ENCODE measurements at regions not wholly inside any gene's neighbourhood (a gene's known extent, or its start where the extent isn't known, plus 50 kb on each side); places are given as distances from the start of the nearest gene placed in this dataset.
A peak's percentile ranks its signal among the peaks of the same experiment; 100 is the strongest.

DNA sequence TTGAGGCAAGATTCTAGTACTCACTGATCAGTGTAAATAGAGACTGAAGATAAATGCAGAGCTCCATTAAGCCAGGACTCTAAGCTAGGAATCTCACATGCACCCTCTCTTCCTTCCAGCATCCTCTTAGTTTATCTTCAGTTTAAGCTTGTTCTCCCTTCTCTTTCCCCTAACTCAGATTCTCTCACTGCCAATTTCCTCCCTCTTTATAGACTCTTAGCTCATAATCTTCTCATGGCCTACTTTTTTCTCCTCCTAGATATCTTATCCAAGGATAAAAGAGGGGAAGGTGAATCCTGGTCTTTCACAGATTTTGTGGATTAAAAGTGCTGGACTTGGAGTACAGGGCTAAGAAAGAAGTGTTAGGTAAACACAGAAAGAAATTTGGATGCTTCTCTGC, 108.9 kb upstream of the TENM3 start:
- H3K9me3 ChIP-seq (ENCODE audit: insufficient read depth, low read length) = no peaks in the 10 kb centered on the region
- no peaks in the 10 kb centered on the region for H3K4me1 ChIP-seq (ENCODE audit: insufficient read depth, insufficient read length)
- DNase-seq (ENCODE audit: low read depth, low spot score) = no peak
- H3K9ac ChIP-seq (ENCODE audit: insufficient read length, low read depth) = no peak overlapping the region
- TF ChIP-seq SUZ12 (IDR thresholded peaks at IDR 0.05; ENCODE audit: extremely low read depth, insufficient read depth, insufficient read length) = no peak
- no peak for TF ChIP-seq ZNF274 (IDR thresholded peaks at IDR 0.05; ENCODE audit: low read depth, low read length)
- no peak for TF ChIP-seq YY1 (IDR thresholded peaks at IDR 0.05; ENCODE audit: insufficient read depth, insufficient read length)
- no peaks in the 10 kb centered on the region for H3K36me3 ChIP-seq (ENCODE audit: insufficient read depth, insufficient read length, low read length)
- H3K27me3 ChIP-seq (ENCODE audit: insufficient read depth, insufficient read length) = no peaks in the 10 kb centered on the region
- H3K4me3 ChIP-seq (ENCODE audit: insufficient read length, low read depth) = no peak overlapping the region

DNA sequence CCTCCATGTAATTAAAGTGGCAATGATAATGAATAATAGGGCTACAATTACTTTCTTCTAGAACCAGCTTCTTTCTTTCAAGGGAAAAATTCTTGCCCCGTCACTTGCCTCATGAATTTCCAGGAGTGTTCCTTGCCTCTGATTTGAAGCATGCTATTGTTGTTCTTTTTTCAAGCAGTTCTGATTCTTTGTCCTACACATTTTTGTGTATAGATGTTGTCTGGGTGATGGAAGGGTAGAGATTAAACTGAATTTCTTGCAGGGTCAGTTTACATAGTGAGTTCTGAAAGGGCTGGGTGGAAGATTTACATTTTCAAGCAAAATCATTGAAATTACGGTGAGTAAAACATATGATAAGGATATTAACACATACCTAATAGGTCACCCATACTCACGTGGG, 107.0 kb upstream of the TENM3 start:
- Histone ChIP-seq H3K9ac (ENCODE audit: insufficient read length, low read depth) (no peak overlapping the region), H3K27me3 (ENCODE audit: insufficient read depth, insufficient read length) (no peaks in the 10 kb centered on the region), H3K4me1 (ENCODE audit: insufficient read depth, insufficient read length) (no peaks in the 10 kb centered on the region), H3K9me3 (ENCODE audit: insufficient read depth, low read length) (no peaks in the 10 kb centered on the region), H3K4me3 (ENCODE audit: insufficient read length, low read depth) (no peak overlapping the region), H3K36me3 (ENCODE audit: insufficient read depth, insufficient read length, low read length) (peaks cover 3% of the 10 kb centered on the region)
- DNase-seq (ENCODE audit: low read depth, low spot score) = no peak
- no peak for TF ChIP-seq YY1 (IDR thresholded peaks at IDR 0.05; ENCODE audit: insufficient read depth, insufficient read length)

DNA sequence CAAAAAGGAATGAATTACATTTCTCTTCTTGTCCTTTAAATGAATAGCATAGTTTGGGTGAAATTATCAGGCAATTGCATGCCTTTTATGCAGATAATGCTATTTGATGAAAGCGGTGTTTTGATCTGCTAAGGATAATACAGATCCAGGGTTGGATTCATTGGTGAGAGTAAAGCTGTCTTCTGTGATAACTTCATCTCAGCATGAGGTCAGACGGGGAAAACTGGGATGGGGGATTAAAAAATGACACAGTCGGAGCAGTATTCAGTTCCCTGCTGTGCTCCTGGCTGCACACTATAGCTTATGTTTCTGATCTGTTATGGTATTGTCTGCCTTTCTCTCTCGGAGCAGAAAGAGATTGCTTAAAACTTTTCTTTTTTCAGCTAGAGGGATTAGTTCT, 105.9 kb upstream of the TENM3 start:
- TF ChIP-seq ZNF274 (IDR thresholded peaks at IDR 0.05; ENCODE audit: low read depth, low read length) (no peak), YY1 (IDR thresholded peaks at IDR 0.05; ENCODE audit: insufficient read depth, insufficient read length) (no peak), SUZ12 (IDR thresholded peaks at IDR 0.05; ENCODE audit: extremely low read depth, insufficient read depth, insufficient read length) (no peak)
- no peak for DNase-seq (ENCODE audit: low read depth, low spot score)
- H3K9ac ChIP-seq (ENCODE audit: insufficient read length, low read depth) = no peak overlapping the region
- no peak overlapping the region for H3K4me3 ChIP-seq (ENCODE audit: insufficient read length, low read depth)
- no peaks in the 10 kb centered on the region for H3K9me3 ChIP-seq (ENCODE audit: insufficient read depth, low read length)
- no peaks in the 10 kb centered on the region for H3K4me1 ChIP-seq (ENCODE audit: insufficient read depth, insufficient read length)
- peaks cover 14% of the 10 kb centered on the region for H3K36me3 ChIP-seq (ENCODE audit: insufficient read depth, insufficient read length, low read length)
- no peaks in the 10 kb centered on the region for H3K27me3 ChIP-seq (ENCODE audit: insufficient read depth, insufficient read length)

DNA sequence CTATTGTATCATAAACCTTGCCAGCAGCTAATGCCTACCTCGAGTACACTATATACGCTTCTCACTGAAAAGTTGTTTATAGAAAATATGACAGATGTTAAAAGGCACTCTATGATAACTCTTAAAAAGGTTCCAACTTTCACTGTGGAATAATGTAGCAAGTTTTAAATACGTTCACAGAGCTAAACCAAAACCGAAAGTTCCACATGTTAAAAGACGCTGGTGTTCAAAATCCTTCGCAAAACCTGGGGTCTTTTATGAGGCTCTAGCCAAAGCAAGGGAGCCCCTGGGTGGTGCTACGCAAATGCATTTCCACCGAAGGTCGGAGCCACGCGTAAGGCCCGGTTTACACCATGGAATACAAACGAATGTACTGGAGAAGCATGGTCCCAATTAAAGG, 103.7 kb upstream of the TENM3 start:
- no peak for TF ChIP-seq YY1 (IDR thresholded peaks at IDR 0.05; ENCODE audit: insufficient read depth, insufficient read length)
- no peak for TF ChIP-seq SUZ12 (IDR thresholded peaks at IDR 0.05; ENCODE audit: extremely low read depth, insufficient read depth, insufficient read length)
- no peak for TF ChIP-seq ZNF274 (IDR thresholded peaks at IDR 0.05; ENCODE audit: low read depth, low read length)
- Histone ChIP-seq H3K4me3 (ENCODE audit: insufficient read length, low read depth) (no peak overlapping the region), H3K4me1 (ENCODE audit: insufficient read depth, insufficient read length) (peaks cover 2% of the 10 kb centered on the region), H3K27me3 (ENCODE audit: insufficient read depth, insufficient read length) (no peaks in the 10 kb centered on the region), H3K9ac (ENCODE audit: insufficient read length, low read depth) (no peak overlapping the region), H3K9me3 (ENCODE audit: insufficient read depth, low read length) (no peaks in the 10 kb centered on the region), H3K36me3 (ENCODE audit: insufficient read depth, insufficient read length, low read length) (peaks cover 14% of the 10 kb centered on the region)
- DNase-seq (ENCODE audit: low read depth, low spot score) = no peak

DNA sequence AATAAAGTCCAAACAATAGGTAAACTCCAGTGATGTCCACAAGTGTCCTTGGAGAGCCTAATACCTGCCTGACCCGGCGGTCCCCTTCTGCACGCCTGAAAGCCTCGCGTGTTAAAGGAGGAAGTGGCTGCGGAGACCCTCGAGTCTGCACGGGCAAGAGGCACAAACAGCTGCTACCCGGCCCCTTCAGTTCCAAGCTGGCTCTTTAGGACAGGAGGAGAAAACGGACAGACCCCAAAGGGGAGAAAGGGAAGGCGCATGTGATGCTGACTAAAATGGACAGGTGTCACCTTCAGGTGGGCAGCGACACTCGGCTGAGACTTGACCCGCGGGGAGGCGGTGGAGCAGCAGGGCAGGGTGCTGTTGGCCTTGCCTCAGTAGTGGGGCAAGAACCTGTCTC, 102.7 kb upstream of the TENM3 start:
- H3K9me3 ChIP-seq (ENCODE audit: insufficient read depth, low read length) = no peaks in the 10 kb centered on the region
- TF ChIP-seq YY1 (IDR thresholded peaks at IDR 0.05; ENCODE audit: insufficient read depth, insufficient read length) (no peak), SUZ12 (IDR thresholded peaks at IDR 0.05; ENCODE audit: extremely low read depth, insufficient read depth, insufficient read length) (no peak), ZNF274 (IDR thresholded peaks at IDR 0.05; ENCODE audit: low read depth, low read length) (no peak)
- peaks cover 2% of the 10 kb centered on the region for H3K4me1 ChIP-seq (ENCODE audit: insufficient read depth, insufficient read length)
- no peaks in the 10 kb centered on the region for H3K27me3 ChIP-seq (ENCODE audit: insufficient read depth, insufficient read length)
- no peak overlapping the region for H3K9ac ChIP-seq (ENCODE audit: insufficient read length, low read depth)
- no peak overlapping the region for H3K4me3 ChIP-seq (ENCODE audit: insufficient read length, low read depth)
- peaks cover 14% of the 10 kb centered on the region for H3K36me3 ChIP-seq (ENCODE audit: insufficient read depth, insufficient read length, low read length)
- no peak for DNase-seq (ENCODE audit: low read depth, low spot score)

DNA sequence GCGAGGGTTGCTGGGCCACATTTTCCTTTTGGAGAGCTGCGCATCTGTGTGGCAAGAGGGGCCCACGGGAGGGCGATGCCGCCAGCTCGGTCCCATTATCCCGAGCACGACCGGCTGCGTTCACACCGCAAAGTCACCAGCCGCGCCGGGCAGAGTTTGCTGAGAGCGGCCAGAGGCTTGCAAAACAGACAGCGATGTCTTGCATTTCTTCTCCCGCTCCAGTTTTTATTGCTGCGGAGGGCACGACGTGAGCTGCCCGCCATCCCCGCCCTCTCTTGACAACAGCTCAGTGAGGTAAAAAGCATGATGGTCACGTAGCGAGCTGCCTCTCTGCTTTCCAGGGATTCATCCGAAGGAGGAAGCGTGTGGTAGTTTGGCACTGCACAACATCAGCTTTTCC, 102.1 kb upstream of the TENM3 start:
- Histone ChIP-seq H3K9me3 (ENCODE audit: insufficient read depth, low read length) (no peaks in the 10 kb centered on the region), H3K9ac (ENCODE audit: insufficient read length, low read depth) (no peak overlapping the region), H3K4me1 (ENCODE audit: insufficient read depth, insufficient read length) (peaks cover 2% of the 10 kb centered on the region), H3K27me3 (ENCODE audit: insufficient read depth, insufficient read length) (no peaks in the 10 kb centered on the region), H3K36me3 (ENCODE audit: insufficient read depth, insufficient read length, low read length) (peaks cover 14% of the 10 kb centered on the region), H3K4me3 (ENCODE audit: insufficient read length, low read depth) (no peak overlapping the region)
- no peak for DNase-seq (ENCODE audit: low read depth, low spot score)
- TF ChIP-seq YY1 (IDR thresholded peaks at IDR 0.05; ENCODE audit: insufficient read depth, insufficient read length) (no peak), ZNF274 (IDR thresholded peaks at IDR 0.05; ENCODE audit: low read depth, low read length) (no peak), SUZ12 (IDR thresholded peaks at IDR 0.05; ENCODE audit: extremely low read depth, insufficient read depth, insufficient read length) (no peak)

DNA sequence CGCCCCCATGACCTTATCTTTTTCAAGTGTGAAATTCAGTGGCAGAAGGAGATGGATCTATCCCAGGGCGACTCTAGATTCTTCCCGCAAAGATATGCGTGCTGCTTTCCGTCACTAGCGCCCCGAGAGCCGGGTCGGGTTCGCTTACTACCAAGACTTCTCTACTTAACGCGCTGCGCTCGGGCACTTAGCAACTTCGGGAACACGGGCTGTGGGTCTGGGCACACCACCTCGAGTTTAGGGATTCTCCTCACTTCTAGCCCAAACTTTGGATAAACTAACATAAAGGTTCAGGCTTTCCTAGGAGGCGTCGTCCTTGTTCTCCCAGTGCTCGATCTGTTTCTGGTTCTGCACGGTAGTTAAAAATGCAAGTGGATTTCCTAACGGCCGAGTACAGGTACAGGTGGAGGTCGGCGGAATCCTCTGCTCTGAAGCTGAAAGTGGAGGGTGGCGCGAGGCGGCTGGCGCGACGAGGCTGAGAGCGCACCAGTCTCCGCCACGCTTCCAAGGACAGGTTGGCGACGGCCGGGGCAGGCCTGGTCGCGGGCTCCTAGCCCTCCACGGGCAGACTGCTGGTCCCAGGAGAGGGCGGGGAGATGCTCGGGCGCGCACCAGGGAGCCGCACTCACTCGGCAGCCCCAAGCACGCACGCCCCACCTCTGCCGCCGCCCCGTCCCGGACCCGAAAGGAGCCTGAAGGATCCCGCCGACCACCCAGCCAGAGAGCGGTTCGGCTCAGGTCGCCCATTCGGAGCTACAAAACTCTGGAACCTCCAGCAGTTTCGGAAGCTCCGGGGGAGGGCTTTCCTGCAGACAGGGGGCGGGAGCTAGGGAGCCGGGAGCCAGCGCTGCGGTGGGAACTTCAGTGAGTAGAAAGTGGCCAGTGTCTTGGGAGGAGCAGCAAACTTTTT, 100.8 kb upstream of the TENM3 start:
- Histone ChIP-seq H3K27me3 (ENCODE audit: insufficient read depth, insufficient read length) (no peaks in the 10 kb centered on the region), H3K36me3 (ENCODE audit: insufficient read depth, insufficient read length, low read length) (peaks cover 14% of the 10 kb centered on the region), H3K9me3 (ENCODE audit: insufficient read depth, low read length) (no peaks in the 10 kb centered on the region), H3K4me3 (ENCODE audit: insufficient read length, low read depth) (peak overlapping the region; percentile 69), H3K4me1 (ENCODE audit: insufficient read depth, insufficient read length) (peaks cover 2% of the 10 kb centered on the region), H3K9ac (ENCODE audit: insufficient read length, low read depth) (peak overlapping the region; percentile 81)
- no peak for TF ChIP-seq SUZ12 (IDR thresholded peaks at IDR 0.05; ENCODE audit: extremely low read depth, insufficient read depth, insufficient read length)
- TF ChIP-seq ZNF274 (IDR thresholded peaks at IDR 0.05; ENCODE audit: low read depth, low read length) = no peak
- TF ChIP-seq YY1 (IDR thresholded peaks at IDR 0.05; ENCODE audit: insufficient read depth, insufficient read length) = no peak
- DNase-seq (ENCODE audit: low read depth, low spot score) = no peak

Data from NT2/D1 (cell line).